GM23338 (cell line): ENCODE measurements at regions not wholly inside any gene's neighbourhood (a gene's known extent, or its start where the extent isn't known, plus 50 kb on each side); places are given as distances from the start of the nearest gene placed in this dataset.

Experiments
- ATAC-seq: fragments of 200-7000 bp; cut with Tn5 transposase; 3 replicates; pipeline ENCODE4 v1.9.1; 2020
- DNase-seq: peaks from one replicate; pipeline ENCODE4 v3.0.0-alpha.2; 2015; ENCODE audit warnings: low spot score
- H2AFZ ChIP-seq: fragments of 200-600 bp; sonication (generic); 2 replicates; pipeline ENCODE4 v1.8.0; 2016; ENCODE audit warnings: antibody characterized with exemption, mild to moderate bottlenecking, moderate library complexity
- H3F3A ChIP-seq: fragments of 200-600 bp; sonication (generic); replicated peaks from 2 replicates; pipeline ENCODE4 v1.8.0; 2017; ENCODE audit warnings: antibody characterized with exemption, mixed run types, low read depth
- H3K27ac ChIP-seq: fragments of 200-600 bp; sonication (generic); 2 replicates; pipeline ENCODE4 v1.6.1; 2016; ENCODE audit warnings: low read depth
- H3K27me3 ChIP-seq: fragments of 200-600 bp; sonication (generic); 2 replicates; pipeline ENCODE4 v1.8.0; 2016; ENCODE audit warnings: mild to moderate bottlenecking, mixed run types, moderate library complexity; ENCODE audit not compliant: insufficient read depth
- H3K36me3 ChIP-seq: fragments of 200-600 bp; sonication (generic); 2 replicates; pipeline ENCODE4 v1.8.0; 2016; ENCODE audit warnings: mild to moderate bottlenecking; ENCODE audit not compliant: insufficient read depth
- H3K4me1 ChIP-seq: fragments of 200-600 bp; sonication (generic); 2 replicates; pipeline ENCODE4 v1.8.0; 2016; ENCODE audit warnings: mild to moderate bottlenecking, moderate library complexity; ENCODE audit not compliant: insufficient read depth
- H3K4me2 ChIP-seq: fragments of 200-600 bp; sonication (generic); 2 replicates; pipeline ENCODE4 v1.7.1; 2017; ENCODE audit warnings: mixed run types
- H3K4me3 ChIP-seq: fragments of 200-600 bp; sonication (generic); 2 replicates; pipeline ENCODE4 v1.6.1; 2016; ENCODE audit warnings: mixed run types
- H3K79me2 ChIP-seq: fragments of 200-600 bp; sonication (generic); replicated peaks from 2 replicates; pipeline ENCODE4 v1.8.0; 2017; ENCODE audit warnings: mild to moderate bottlenecking; ENCODE audit not compliant: insufficient read depth
- H3K9me2 ChIP-seq: fragments of 200-600 bp; sonication (generic); 2 replicates; pipeline ENCODE4 v1.8.0; 2017; ENCODE audit not compliant: insufficient read depth
- H4K20me1 ChIP-seq: fragments of 200-600 bp; sonication (generic); replicated peaks from 2 replicates; pipeline ENCODE4 v1.8.0; 2017; ENCODE audit warnings: mild to moderate bottlenecking; ENCODE audit not compliant: insufficient read depth
- H3K27ac Mint-ChIP-seq: 2 replicates; pipeline ENCODE4 v1.8.0; 2020; ENCODE audit warnings: inconsistent platforms, mild to moderate bottlenecking, moderate library complexity, mixed read lengths
- H3K27me3 Mint-ChIP-seq: 3 replicates; pipeline ENCODE4 v1.8.0; 2022; ENCODE audit warnings: low read depth, mild to moderate bottlenecking, moderate library complexity, mixed read lengths, inconsistent platforms; ENCODE audit not compliant: insufficient read depth, poor library complexity
- H3K36me3 Mint-ChIP-seq: 3 replicates; pipeline ENCODE4 v1.8.0; 2021; ENCODE audit warnings: low read depth, mild to moderate bottlenecking, inconsistent platforms, moderate library complexity, mixed read lengths
- H3K4me1 Mint-ChIP-seq: 3 replicates; pipeline ENCODE4 v1.8.0; 2020; ENCODE audit warnings: mild to moderate bottlenecking, inconsistent platforms, mixed read lengths
- H3K4me3 Mint-ChIP-seq: 3 replicates; pipeline ENCODE4 v1.8.0; 2021; ENCODE audit warnings: moderate library complexity, mild to moderate bottlenecking, inconsistent platforms, mixed read lengths
- H3K9me3 Mint-ChIP-seq: 3 replicates; pipeline ENCODE4 v1.8.0; 2020; ENCODE audit warnings: moderate library complexity, mild to moderate bottlenecking, inconsistent platforms, mixed read lengths
- CREB1 ChIP-seq: fragments of 250-450 bp; sonication (Bioruptor Pico); IDR thresholded peaks from 2 replicates; pipeline ENCODE4 v1.5.0; 2020; ENCODE audit warnings: low read depth, mild to moderate bottlenecking, moderate library complexity
- EZH2 ChIP-seq: fragments of 200-600 bp; sonication (generic); IDR thresholded peaks from one replicate; pipeline ENCODE4 v1.8.0; 2017; ENCODE audit warnings: antibody characterized with exemption, mild to moderate bottlenecking, low read depth; ENCODE audit not compliant: unreplicated experiment
- EZH2phosphoT487 ChIP-seq: fragments of 200-600 bp; sonication (generic); IDR thresholded peaks from one replicate; pipeline ENCODE4 v1.8.1; 2018; ENCODE audit warnings: antibody characterized with exemption; ENCODE audit not compliant: unreplicated experiment
- JUNB ChIP-seq: IDR thresholded peaks from one replicate; pipeline ENCODE4 v1.6.1; 2016; ENCODE audit warnings: antibody characterized with exemption; ENCODE audit not compliant: unreplicated experiment
- NANOG ChIP-seq: IDR thresholded peaks from 2 replicates; pipeline ENCODE4 v1.6.1; 2016; ENCODE audit warnings: antibody characterized with exemption, borderline replicate concordance
- POLR2AphosphoS5 ChIP-seq: IDR thresholded peaks from 2 replicates; pipeline ENCODE4 v1.6.1; 2016; ENCODE audit warnings: antibody characterized with exemption, low read depth
- STAT1 ChIP-seq: IDR thresholded peaks from one replicate; pipeline ENCODE4 v1.6.1; 2016; ENCODE audit warnings: antibody characterized with exemption; ENCODE audit not compliant: unreplicated experiment
- ZNF114 ChIP-seq: fragments of 250-450 bp; sonication (Bioruptor Pico); IDR thresholded peaks from 2 replicates; pipeline ENCODE4 v1.5.0; 2020; ENCODE audit warnings: mild to moderate bottlenecking, moderate library complexity
- ZNF331 ChIP-seq: fragments of 250-450 bp; sonication (Bioruptor Pico); IDR thresholded peaks from 2 replicates; pipeline ENCODE4 v1.5.0; 2020; ENCODE audit warnings: low read depth, mild to moderate bottlenecking, moderate library complexity
- TF ChIP-seq, protein P1 (sequence below): IDR thresholded peaks from 2 replicates; pipeline ENCODE4 v1.6.1; 2016; ENCODE audit warnings: antibody characterized with exemption
- TF ChIP-seq, protein P2 (sequence below): fragments of 250-450 bp; sonication (Bioruptor Pico); IDR thresholded peaks from 2 replicates; pipeline ENCODE4 v1.5.0; 2020; ENCODE audit warnings: mild to moderate bottlenecking, moderate library complexity
- TF ChIP-seq, protein P3 (sequence below), 2 experiments: fragments of 200-600 bp in 1 of 2; sonication (generic) in 1 of 2; conservative IDR thresholded peaks; 2 replicates each; pipeline versions ENCODE4 v1.5.1 to v1.6.1; 2016 to 2017; ENCODE audit warnings: antibody characterized with exemption in 2 of 2, low read depth in 2 of 2, mild to moderate bottlenecking in 2 of 2, moderate library complexity in 1 of 2
- TF ChIP-seq, protein P4 (sequence below): IDR thresholded peaks from one replicate; pipeline ENCODE4 v1.6.1; 2018; ENCODE audit warnings: antibody characterized with exemption; ENCODE audit not compliant: unreplicated experiment

DNA sequence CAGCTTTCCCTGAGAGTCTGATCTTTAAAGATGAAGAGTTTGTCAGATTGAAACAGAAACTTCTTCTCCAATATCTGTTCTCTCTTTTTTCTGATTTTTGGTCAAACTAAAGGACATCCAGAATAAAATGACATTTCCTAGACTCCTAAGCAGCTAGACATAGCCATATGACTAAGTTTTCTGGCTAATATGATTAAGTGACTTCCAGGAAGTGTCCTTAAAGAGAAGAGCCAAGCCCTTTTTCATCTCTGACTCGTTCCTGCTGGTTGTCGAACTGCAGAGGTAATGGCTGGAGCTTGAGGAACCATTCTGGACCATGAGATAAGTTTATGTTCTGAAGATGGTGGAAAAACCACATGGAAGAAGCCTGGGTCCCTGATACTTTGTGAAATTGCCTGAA lies 546.0 kb downstream of the BCOR start:
- Histone ChIP-seq H3K4me3 (no peak overlapping the region), H3K79me2 (no peaks in the 10 kb centered on the region), H3K36me3 (no peaks in the 10 kb centered on the region), H2AFZ (no peak overlapping the region), H3K27ac (no peak overlapping the region), H3K9me2 (no peaks in the 10 kb centered on the region), H3F3A (no peaks in the 10 kb centered on the region), H3K4me1 (no peaks in the 10 kb centered on the region), H3K4me2 (no peak overlapping the region), H3K27me3 (no peaks in the 10 kb centered on the region), H4K20me1 (no peaks in the 10 kb centered on the region)
- Mint-ChIP-seq H3K9me3 (peaks cover 8% of the 10 kb centered on the region; the same call in 2 of the 3 replicates), H3K27me3 (peaks cover 2% of the 10 kb centered on the region), H3K27ac (no peak overlapping the region), H3K4me1 (no peaks in the 10 kb centered on the region), H3K36me3 (no peaks in the 10 kb centered on the region; the same call in 2 of the 3 replicates), H3K4me3 (no peak overlapping the region)
- ATAC-seq (no peak), DNase-seq (no peak)
- TF ChIP-seq JUNB (no peak), CREB1 (no peak), ZNF114 (CRISPR knock-in tag) (no peak), POLR2AphosphoS5 (no peak), STAT1 (no peak), NANOG (no peak), EZH2phosphoT487 (no peak), ZNF331 (no peak), EZH2 (no peak)
- TF ChIP-seq, protein P1, sequence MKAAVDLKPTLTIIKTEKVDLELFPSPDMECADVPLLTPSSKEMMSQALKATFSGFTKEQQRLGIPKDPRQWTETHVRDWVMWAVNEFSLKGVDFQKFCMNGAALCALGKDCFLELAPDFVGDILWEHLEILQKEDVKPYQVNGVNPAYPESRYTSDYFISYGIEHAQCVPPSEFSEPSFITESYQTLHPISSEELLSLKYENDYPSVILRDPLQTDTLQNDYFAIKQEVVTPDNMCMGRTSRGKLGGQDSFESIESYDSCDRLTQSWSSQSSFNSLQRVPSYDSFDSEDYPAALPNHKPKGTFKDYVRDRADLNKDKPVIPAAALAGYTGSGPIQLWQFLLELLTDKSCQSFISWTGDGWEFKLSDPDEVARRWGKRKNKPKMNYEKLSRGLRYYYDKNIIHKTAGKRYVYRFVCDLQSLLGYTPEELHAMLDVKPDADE, result no peak
- TF ChIP-seq, protein P2, sequence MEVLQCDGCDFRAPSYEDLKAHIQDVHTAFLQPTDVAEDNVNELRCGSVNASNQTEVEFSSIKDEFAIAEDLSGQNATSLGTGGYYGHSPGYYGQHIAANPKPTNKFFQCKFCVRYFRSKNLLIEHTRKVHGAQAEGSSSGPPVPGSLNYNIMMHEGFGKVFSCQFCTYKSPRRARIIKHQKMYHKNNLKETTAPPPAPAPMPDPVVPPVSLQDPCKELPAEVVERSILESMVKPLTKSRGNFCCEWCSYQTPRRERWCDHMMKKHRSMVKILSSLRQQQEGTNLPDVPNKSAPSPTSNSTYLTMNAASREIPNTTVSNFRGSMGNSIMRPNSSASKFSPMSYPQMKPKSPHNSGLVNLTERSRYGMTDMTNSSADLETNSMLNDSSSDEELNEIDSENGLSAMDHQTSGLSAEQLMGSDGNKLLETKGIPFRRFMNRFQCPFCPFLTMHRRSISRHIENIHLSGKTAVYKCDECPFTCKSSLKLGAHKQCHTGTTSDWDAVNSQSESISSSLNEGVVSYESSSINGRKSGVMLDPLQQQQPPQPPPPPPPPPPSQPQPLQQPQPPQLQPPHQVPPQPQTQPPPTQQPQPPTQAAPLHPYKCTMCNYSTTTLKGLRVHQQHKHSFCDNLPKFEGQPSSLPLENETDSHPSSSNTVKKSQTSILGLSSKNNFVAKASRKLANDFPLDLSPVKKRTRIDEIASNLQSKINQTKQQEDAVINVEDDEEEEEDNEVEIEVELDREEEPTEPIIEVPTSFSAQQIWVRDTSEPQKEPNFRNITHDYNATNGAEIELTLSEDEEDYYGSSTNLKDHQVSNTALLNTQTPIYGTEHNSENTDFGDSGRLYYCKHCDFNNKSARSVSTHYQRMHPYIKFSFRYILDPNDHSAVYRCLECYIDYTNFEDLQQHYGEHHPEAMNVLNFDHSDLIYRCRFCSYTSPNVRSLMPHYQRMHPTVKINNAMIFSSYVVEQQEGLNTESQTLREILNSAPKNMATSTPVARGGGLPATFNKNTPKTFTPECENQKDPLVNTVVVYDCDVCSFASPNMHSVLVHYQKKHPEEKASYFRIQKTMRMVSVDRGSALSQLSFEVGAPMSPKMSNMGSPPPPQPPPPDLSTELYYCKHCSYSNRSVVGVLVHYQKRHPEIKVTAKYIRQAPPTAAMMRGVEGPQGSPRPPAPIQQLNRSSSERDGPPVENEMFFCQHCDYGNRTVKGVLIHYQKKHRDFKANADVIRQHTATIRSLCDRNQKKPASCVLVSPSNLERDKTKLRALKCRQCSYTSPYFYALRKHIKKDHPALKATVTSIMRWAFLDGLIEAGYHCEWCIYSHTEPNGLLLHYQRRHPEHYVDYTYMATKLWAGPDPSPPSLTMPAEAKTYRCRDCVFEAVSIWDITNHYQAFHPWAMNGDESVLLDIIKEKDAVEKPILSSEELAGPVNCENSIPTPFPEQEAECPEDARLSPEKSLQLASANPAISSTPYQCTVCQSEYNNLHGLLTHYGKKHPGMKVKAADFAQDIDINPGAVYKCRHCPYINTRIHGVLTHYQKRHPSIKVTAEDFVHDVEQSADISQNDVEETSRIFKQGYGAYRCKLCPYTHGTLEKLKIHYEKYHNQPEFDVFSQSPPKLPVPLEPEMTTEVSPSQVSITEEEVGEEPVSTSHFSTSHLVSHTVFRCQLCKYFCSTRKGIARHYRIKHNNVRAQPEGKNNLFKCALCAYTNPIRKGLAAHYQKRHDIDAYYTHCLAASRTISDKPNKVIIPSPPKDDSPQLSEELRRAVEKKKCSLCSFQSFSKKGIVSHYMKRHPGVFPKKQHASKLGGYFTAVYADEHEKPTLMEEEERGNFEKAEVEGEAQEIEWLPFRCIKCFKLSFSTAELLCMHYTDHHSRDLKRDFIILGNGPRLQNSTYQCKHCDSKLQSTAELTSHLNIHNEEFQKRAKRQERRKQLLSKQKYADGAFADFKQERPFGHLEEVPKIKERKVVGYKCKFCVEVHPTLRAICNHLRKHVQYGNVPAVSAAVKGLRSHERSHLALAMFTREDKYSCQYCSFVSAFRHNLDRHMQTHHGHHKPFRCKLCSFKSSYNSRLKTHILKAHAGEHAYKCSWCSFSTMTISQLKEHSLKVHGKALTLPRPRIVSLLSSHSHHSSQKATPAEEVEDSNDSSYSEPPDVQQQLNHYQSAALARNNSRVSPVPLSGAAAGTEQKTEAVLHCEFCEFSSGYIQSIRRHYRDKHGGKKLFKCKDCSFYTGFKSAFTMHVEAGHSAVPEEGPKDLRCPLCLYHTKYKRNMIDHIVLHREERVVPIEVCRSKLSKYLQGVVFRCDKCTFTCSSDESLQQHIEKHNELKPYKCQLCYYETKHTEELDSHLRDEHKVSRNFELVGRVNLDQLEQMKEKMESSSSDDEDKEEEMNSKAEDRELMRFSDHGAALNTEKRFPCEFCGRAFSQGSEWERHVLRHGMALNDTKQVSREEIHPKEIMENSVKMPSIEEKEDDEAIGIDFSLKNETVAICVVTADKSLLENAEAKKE (CRISPR knock-in tag), result no peak
- TF ChIP-seq, protein P3, sequence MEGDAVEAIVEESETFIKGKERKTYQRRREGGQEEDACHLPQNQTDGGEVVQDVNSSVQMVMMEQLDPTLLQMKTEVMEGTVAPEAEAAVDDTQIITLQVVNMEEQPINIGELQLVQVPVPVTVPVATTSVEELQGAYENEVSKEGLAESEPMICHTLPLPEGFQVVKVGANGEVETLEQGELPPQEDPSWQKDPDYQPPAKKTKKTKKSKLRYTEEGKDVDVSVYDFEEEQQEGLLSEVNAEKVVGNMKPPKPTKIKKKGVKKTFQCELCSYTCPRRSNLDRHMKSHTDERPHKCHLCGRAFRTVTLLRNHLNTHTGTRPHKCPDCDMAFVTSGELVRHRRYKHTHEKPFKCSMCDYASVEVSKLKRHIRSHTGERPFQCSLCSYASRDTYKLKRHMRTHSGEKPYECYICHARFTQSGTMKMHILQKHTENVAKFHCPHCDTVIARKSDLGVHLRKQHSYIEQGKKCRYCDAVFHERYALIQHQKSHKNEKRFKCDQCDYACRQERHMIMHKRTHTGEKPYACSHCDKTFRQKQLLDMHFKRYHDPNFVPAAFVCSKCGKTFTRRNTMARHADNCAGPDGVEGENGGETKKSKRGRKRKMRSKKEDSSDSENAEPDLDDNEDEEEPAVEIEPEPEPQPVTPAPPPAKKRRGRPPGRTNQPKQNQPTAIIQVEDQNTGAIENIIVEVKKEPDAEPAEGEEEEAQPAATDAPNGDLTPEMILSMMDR (conservative IDR thresholded peaks at IDR 0.05; ENCODE audit: low read depth in 2 of 2), result no peak
- TF ChIP-seq, protein P4, sequence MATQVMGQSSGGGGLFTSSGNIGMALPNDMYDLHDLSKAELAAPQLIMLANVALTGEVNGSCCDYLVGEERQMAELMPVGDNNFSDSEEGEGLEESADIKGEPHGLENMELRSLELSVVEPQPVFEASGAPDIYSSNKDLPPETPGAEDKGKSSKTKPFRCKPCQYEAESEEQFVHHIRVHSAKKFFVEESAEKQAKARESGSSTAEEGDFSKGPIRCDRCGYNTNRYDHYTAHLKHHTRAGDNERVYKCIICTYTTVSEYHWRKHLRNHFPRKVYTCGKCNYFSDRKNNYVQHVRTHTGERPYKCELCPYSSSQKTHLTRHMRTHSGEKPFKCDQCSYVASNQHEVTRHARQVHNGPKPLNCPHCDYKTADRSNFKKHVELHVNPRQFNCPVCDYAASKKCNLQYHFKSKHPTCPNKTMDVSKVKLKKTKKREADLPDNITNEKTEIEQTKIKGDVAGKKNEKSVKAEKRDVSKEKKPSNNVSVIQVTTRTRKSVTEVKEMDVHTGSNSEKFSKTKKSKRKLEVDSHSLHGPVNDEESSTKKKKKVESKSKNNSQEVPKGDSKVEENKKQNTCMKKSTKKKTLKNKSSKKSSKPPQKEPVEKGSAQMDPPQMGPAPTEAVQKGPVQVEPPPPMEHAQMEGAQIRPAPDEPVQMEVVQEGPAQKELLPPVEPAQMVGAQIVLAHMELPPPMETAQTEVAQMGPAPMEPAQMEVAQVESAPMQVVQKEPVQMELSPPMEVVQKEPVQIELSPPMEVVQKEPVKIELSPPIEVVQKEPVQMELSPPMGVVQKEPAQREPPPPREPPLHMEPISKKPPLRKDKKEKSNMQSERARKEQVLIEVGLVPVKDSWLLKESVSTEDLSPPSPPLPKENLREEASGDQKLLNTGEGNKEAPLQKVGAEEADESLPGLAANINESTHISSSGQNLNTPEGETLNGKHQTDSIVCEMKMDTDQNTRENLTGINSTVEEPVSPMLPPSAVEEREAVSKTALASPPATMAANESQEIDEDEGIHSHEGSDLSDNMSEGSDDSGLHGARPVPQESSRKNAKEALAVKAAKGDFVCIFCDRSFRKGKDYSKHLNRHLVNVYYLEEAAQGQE, result no peak
